ENCODE measurements at regions not wholly inside any gene's neighbourhood (a gene's known extent, or its start where the extent isn't known, plus 50 kb on each side); places are given as distances from the start of the nearest gene placed in this dataset.

DNA sequence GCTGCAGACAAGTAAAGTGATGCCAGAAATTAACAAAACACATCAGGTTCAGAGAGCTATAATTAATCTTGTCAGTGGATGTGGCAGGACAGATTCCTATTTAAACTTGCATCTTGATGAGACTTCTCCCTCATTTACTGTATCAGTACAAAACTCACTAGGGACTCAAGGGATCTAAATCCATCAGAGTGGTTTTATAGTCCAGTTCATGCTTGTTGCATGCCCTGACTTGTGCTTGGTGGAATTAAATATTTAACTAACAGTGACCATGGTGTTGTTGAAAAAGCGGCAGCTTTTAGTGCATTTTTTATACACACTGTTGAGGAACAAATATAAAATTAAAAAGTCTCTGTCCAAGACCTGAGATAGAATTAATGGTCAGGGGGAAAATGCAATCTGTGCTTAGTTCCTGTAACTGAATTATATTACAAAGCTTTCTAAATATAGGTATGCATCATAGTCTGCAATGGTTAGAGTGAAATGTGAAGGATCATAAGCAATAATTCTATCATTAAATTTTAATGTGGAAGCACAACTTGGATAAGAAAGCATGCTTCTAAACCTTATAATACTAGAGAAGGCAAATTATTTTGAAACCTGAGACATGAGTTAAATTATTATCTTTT lies 1475.5 kb upstream of the TENM4 start:
- intact Hi-C loops (cut with DNase I), result no loop called here

DNA sequence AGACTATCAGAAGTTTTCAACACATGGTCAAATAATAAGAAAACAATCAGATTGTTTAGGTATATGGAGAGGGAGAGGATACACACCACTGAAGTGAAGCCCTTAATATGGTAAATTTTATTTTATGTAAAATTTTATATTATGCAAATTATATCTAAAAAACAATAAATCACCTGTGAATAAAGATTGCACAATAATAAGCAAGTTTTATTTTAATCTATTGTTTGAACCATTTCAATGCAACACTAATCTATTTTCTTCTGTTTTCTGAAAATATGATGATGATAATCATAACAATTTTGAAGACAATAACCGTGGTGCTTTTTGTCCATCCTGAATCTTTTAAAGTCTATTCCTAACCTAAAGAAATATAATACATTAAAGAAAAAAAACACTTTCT lies 1473.5 kb upstream of the TENM4 start:
- intact Hi-C loops (cut with DNase I), result no loop called here
- DNase-seq, result no peak

More for the DNA sequence above, 1475.5 kb upstream of the TENM4 start:
- no peak for DNase-seq

DNA sequence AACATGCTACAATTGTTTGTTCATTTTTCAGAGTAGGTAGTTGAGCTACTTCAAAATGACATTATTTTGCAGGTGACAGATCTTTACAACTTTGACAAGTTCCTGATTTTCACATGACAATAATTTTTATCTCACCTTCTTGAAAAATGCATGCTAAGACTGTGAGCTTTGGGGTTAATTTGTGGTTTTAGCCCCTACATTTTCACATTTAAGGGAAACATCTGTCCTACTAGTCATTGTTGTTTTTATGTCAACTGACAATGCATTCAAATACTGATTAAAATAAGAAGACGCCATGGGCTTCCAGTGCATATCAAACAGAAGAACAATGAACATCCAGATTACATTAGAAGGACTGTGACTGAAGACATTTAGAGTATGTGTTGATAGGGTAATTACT lies 1470.8 kb upstream of the TENM4 start:
- DNase-seq, result no peak
- intact Hi-C loops (cut with DNase I), result no loop called here

DNA sequence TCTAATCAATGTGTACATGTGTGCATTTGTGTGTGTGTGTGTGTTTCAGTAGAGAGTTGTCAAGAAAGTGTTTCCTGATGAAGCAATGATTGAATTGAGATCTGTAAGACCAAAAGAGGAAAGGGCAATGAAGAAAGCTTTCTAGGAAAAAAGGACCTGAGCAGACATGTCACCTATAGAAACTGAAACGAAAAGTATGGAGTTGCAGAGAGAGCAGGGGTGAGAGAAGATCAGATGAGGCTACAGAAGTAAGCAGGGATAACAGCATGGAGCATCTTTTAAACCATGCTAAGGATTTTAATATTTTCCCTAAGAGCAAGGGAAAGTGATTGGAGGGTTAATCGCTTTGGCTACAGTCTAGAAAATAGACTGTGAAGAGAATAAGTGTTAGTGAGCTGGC lies 1459.4 kb upstream of the TENM4 start:
- intact Hi-C loops (cut with DNase I), result no loop called here
- no peak for DNase-seq

DNA sequence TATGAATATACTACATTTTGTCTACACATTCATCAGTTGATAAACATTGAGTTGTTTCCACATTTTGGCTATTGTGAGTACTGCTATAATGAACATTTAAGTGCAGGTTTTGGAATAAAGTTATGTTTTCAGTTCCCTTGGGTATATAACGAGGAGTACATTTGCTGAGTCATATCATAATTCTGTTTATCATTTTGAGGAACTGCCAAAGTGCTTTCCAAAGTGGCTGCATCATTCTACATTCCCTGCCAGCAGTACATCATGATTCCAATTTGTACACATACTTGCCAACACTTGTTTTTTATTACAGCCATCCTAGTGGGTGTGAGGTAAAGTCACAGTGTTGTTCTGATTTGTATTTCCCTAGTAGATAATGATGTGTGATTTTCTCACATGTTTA lies 1458.6 kb upstream of the TENM4 start:
- intact Hi-C loops (cut with DNase I), result no loop called here
- no peak for DNase-seq

DNA sequence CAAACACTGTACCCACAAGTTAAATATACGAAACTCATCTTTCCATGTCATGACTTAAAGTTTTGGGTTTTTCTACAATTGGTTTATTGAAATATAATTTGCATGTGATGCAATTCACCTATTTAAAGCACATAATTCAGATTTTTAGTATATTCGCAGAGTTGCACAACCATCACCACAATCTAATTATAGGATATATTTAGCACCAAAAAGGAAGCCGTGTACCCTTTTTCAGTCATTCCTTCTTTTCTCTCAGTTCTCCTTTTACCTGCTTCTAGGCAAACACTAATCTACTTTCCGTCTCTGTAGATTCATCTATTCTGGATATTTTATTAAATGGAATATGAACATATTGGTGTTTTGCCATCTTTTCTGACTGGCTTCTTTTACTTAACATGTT lies 1458.1 kb upstream of the TENM4 start:
- DNase-seq, result no peak
- intact Hi-C loops (cut with DNase I), result no loop called here

DNA sequence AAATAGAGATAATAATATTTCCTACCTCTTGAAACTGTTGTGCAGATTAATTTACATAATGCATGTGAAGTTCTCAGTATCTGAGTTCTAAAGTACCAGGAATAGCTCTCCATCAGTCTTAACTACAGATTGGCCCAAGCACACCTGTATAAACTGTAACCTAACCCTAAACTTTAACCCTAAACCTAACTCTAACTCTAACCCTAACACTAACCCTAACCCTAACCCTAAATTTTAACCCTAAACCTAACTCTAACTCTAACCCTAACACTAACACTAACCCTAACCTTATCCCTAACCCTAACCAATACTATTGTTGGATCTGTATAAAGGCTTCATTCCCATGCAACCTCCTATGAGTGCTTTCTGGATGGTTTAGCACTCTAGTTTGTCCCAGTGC lies 1445.9 kb upstream of the TENM4 start:
- intact Hi-C loops (cut with DNase I), result no loop called here
- no peak for DNase-seq

DNA sequence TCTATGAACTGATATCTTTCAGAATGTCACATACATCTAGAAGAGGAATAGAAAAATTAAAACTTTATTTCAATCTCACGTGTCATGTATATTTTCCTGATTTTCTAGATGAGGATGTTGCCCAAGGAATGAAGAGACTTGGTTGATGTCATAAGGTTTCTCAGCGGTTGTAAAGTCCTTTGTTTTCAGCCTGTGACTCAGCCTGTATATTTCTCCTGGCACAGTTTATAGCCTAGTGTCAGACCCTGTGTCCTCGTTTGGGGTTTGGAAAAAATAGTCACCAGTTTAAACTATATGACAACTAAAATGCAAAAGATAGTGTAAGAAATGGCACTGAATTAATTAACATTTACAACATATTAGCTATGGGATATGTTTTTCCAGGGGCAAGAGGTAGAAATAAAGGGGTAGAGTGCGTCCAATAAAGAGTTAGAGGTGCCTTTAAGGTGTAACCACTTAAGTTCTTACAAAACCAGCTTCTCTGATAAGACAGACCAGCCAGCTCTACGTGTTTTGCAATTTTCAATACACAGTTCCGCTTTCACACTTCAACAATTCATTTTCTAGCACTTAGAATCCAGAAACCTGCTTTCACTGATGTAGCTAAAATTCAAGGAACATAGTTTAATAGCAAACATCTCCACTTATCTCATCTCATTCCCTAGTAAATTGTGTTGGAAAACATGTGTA lies 1432.6 kb upstream of the TENM4 start:
- intact Hi-C loops (cut with DNase I), result no loop called here
- DNase-seq, result no peak

DNA sequence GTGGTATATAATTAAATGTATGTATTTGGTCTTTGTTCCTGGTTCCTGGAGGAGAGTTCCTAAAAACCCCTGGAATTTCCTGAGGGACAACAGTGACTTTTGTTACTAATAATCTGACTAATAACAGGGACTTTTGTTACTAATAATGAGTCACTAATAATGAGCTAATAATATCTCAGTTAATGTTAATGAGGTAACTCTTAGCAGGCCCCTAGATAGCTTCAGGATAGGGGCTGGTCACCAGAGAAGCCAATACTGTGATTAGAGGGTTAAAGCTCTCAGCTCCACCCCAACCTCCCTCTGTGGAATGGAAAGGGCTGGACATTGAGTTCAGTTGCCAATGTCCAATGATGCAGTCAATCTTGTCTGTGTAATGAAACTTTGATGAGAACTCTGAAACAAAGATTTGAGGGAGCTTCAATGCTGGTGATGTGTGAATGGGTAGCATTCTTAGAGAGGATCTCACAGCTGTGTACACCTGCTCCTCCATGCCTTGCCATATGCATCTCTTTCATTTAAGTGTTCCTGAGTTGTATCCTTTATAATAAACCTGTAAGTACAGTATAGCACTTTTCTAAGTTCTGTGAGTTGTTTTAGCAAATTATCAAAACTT lies 1431.4 kb upstream of the TENM4 start:
- intact Hi-C loops (cut with DNase I), result no loop called here
- DNase-seq, result no peak

DNA sequence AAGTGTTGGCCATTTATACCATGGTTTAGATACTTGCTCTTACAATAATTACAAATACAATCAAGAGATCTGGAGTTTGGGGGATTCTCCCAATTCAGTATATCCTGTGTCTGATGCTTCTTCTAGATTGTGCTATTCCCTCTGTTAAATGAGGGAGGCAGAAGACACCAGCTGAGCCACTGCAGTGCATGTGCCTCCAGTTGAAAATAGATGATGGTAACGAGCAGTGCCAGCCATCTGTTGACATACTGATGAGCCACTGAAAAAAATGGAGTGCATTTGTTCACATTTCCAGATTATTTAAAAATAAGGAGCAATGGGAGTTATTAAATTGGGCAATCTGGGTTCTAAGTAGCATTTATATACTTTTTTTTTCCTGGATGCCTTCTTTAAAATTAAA lies 1428.0 kb upstream of the TENM4 start:
- intact Hi-C loops (cut with DNase I), result no loop called here

DNA sequence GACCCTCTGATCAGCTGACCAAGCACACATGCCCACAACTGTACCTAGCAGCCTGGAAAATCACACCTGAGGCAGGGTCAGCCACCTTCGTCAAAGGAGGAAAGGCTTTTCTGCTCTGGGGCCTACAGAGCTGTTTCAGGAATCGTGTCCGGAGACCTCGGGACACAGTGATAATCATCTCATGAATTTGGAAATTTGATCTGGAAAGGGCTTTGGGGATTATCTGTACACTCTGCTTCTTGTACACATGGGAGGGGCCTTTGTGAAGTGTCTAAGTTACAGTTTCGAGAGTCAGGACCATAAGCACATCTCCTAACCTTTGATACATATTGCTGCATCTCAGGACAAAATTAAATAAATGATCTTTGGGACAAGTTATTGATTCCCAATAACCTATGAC lies 1421.2 kb upstream of the TENM4 start:
- no peak for DNase-seq
- intact Hi-C loops (cut with DNase I), result no loop called here

More for the DNA sequence above, 1428.0 kb upstream of the TENM4 start:
- DNase-seq, result no peak

DNA sequence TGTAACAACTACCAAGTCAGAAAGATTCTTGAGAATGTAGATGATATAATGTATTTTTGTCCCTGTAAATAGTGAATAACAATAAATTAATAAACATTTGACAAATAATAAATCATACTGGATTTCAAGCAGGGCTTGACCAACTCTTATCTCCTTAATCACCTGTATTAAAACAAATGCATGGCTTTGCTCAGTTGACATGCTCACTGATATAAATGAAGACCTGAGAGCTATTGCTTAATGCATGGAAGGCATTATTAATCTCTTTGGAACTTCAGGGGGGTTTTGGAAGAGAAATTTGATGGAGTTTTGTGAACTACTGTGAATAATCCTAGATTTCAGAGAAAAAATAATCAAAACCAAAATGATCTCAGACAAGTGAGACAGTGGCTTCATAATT lies 1420.4 kb upstream of the TENM4 start:
- intact Hi-C loops (cut with DNase I), result no loop called here
- DNase-seq, result no peak

DNA sequence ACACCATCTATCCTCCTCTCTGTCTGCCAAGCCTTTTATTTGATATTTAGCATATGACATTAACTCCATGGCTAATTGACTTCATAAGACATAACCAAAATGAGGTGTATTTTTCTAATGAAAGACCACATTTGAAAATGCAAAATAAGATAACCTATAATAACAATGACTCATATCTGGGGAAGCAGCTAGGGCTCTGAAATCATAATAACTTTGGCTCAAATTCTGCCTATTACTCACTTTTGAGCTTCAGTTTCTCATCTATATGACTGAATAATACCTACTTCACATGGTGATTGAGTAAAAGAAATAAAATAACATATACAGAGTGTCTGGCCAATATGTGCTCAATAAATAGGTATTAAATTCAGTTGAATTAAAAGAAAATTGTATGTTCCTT lies 1419.8 kb upstream of the TENM4 start:
- DNase-seq, result no peak
- intact Hi-C loops (cut with DNase I), result no loop called here

DNA sequence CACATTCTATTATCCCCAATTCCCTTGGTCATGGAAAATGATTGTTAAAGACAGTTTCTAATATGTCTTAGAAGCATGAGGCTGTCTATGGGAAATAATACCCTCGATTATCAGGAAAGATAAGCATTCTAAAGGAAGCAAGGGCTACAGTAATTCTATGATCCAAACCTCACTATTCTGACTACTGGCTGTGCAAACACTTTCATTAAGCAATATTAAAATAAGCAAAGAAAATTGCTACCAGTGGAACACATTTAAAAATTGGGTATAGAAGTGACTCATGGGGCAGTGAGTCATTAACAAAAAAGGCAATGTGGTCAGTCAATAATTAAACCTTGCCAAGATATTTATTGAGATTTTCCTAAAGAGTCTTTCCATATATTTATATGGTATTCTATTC lies 1415.2 kb upstream of the TENM4 start:
- intact Hi-C loops (cut with DNase I), result no loop called here
- no peak for DNase-seq

DNA sequence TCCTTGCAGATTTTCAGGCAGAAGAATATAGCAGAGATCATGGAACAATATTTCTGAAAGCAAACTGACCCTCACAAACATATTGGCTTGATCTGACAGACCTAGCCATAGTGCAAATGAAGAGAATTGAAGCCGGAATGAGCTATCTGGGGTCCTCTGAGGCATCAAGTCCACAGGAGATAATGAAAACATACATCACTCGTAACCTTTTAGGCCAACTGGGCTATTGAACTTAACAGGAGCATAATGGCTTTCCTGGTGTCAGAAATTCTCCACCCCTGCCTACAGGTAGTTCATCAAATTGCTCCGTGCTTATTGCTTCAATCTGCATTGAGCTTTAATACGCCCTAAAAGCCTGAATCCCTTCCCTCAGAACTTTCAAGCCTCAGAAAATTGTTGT lies 1414.6 kb upstream of the TENM4 start:
- intact Hi-C loops (cut with DNase I), result no loop called here
- DNase-seq, result no peak

DNA sequence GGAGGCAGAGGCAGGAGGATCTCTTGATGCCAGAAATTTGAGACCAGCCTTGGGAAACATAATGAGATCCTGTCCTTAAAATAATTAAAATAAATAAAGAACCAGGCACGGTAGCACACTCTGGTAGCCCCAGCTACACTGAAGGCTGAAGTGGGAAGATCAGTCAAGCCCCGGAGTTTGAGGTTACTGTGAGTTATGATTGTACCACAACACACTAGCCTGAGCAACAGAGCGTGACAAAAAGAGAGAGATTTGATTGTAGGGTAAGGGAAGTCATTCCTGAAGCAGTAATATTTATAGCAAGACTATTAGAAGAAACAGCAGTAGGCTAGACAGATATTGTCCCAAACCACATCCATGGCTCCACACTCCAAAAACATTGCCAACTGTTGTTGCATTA lies 1408.4 kb upstream of the TENM4 start:
- no peak for DNase-seq
- intact Hi-C loops (cut with DNase I), result no loop called here

DNA sequence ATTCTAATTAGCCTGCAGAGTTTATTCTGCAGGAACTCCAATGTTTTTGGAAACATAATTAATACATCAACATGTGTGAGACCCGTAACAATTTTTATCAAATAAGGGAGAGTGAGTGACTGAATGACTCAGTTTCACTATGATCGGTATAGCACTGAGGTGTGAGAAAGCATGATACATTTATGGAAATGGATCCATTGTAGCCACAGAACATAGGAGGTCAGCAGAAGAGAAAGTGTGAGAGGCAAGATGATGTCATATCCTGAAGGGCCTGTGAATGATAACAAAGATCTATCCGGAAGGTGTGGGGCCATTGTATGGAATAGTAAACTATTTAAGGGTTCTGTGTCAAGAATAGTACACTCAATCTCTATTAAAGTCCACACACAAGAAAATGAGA lies 1406.1 kb upstream of the TENM4 start:
- DNase-seq, result no peak
- intact Hi-C loops (cut with DNase I), result no loop called here

DNA sequence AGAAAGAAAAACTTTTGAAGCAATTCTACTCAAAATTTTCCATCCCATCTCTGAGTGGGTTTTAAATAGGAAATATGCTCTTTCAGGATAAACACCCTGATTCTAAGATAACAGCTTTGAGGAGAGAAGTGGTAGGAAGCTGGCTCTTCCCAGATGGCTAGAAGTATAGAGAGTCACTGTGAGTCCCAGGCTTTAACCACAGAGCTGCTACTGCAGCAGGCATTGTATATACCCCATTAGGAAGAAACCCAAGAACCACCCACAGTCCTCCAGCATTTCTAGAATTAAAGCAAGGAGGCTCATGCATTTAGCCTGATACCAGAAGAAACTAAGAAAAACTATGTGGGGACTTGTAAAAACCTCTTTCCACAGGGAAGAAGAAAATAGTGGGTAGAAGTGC lies 1405.6 kb upstream of the TENM4 start:
- intact Hi-C loops (cut with DNase I), result no loop called here
- DNase-seq, result no peak

DNA sequence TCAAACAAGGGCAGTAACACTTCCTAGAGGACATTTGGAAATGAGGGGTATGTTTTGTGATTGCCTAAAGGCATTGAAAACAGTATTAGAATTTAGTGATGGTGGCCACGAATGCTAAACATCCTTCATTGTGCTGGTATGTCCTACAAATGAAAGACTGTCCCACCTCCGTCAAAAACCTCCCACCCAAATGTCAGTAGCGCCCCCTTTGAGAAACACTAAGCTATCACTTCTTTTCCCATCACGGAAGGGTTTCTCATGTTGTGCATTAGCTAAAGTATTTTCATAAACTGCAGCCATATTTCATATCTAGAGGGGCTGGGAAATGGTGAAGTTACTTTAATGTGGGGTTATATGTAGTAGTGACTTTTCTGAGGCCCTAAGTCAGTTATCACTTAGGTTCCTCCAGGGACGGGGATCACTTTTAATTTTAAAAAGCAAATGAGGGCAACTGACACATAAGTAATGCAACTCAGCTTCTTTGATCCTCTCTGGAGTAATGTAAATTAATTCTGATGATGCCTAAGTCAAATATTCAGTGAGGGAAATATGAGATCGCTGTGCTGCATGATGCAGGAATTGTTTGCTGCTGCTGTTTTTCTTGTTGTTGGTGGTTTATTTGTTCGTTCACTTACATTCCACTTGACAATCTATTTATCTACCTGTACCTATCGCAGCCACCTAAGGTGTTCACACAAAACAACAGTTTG lies 1403.4 kb upstream of the TENM4 start:
- intact Hi-C loops (cut with DNase I), result no loop called here
- DNase-seq, result no peak

DNA sequence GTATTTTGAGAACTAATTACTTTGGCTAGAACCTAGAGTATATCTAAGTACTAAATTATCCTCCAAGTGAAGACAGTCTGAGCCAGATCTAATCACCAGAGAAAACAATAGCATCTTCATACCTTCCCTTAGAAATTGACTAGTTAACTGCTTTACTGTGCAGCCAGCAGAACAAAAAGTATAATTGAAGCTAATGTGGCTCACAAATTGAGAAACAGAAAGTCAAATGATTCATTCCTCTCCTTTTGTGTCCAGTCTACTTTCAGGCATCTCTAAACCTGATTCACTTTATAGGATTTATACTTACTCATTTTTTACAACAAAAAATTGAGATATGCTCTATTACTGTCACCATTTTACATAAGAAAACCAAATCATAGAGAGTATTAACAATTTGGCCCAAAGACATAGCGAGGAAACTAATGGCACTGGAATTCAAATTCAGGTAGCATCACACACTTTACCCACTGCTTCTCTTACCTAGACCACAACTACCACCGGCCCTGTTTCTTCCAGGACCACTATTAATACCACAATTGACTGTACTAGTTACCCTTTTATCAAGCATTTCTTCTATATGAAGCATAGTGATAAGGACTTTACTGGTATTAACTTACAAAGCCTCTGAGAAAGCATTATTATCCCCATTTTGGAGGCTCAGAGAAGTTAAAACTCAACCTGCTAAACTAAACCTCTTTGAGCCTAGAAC lies 1402.6 kb upstream of the TENM4 start:
- intact Hi-C loops (cut with DNase I), result no loop called here
- DNase-seq, result no peak

Data from head of caudate nucleus (tissue), 42 donors.